Astrocyte of the cerebellum (primary cell): ENCODE measurements at regions not wholly inside any gene's neighbourhood (a gene's known extent, or its start where the extent isn't known, plus 50 kb on each side); places are given as distances from the start of the nearest gene placed in this dataset.

Source experiments
- DNase-seq: peaks from one replicate; pipeline ENCODE4 v3.0.0-alpha.2; 2011; ENCODE audit warnings: low read depth
- H3K4me3 ChIP-seq: 2 replicates; pipeline ENCODE4 v1.5.1; 2011; ENCODE audit warnings: mild to moderate bottlenecking, low read depth, low read length, moderate library complexity
- in situ Hi-C: cut with HindIII; loops from 2 replicates; pipeline ENCODE4 v1.10.0; 2017; ENCODE audit warnings: low sequenced_read_pairs
- TF ChIP-seq, protein P1 (sequence below): IDR thresholded peaks from 2 replicates; pipeline ENCODE4 v1.5.1; 2012; ENCODE audit warnings: low read length, low read depth, moderate library complexity, mild to moderate bottlenecking; ENCODE audit errors: missing control alignments

GRCh38 chr17:14873540-14873939 lies 391.6 kb downstream of the PMP22 start:
- TF ChIP-seq, protein P1, sequence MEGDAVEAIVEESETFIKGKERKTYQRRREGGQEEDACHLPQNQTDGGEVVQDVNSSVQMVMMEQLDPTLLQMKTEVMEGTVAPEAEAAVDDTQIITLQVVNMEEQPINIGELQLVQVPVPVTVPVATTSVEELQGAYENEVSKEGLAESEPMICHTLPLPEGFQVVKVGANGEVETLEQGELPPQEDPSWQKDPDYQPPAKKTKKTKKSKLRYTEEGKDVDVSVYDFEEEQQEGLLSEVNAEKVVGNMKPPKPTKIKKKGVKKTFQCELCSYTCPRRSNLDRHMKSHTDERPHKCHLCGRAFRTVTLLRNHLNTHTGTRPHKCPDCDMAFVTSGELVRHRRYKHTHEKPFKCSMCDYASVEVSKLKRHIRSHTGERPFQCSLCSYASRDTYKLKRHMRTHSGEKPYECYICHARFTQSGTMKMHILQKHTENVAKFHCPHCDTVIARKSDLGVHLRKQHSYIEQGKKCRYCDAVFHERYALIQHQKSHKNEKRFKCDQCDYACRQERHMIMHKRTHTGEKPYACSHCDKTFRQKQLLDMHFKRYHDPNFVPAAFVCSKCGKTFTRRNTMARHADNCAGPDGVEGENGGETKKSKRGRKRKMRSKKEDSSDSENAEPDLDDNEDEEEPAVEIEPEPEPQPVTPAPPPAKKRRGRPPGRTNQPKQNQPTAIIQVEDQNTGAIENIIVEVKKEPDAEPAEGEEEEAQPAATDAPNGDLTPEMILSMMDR: no peak
- no peak for DNase-seq
- no peak overlapping the region for H3K4me3 ChIP-seq
- in situ Hi-C loops: no loop called here

DNA sequence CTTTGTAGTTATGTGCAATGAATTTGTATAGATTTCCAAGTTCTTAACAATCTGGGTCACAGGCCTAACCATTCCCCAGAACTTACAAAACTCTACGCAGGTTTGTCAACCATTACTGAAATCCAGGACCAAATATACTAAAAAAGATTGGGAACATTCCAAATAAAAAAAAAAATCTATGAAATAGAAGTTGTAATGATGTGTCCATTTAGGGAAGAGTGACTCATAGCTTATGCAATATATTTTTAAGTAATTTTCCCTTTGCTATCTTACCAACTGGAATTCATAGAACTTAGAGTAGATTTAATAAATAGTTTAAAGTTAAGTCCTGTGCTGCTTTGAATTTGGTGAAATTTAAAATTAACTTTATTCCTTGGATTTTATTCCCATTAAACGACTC lies 393.2 kb downstream of the PMP22 start:
- TF ChIP-seq, protein P1: no peak
- in situ Hi-C loops: no loop called here
- H3K4me3 ChIP-seq: no peak overlapping the region
- no peak for DNase-seq

GRCh38 chr17:14866266-14866665 lies 398.9 kb downstream of the PMP22 start:
- TF ChIP-seq, protein P1: no peak
- in situ Hi-C loops: no loop called here
- no peak for DNase-seq
- no peak overlapping the region for H3K4me3 ChIP-seq

DNA sequence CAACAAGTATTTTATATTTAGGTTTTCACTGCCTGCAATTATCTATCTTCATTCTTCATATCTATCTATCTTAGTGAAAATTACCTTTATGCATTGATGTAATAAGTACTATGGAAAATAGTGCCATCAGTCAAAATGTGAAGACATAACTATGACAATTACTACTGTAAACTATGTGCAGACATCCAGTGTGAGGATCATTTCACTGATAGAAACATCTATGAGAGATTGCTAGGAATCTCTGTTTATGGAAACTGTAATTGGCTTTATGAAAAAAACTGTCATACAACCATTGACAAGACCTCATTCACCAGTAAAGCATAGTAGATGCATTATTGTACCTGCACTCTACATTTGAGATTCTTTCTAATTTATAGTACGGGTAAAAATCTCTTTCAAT lies 401.0 kb downstream of the PMP22 start:
- DNase-seq: no peak
- TF ChIP-seq, protein P1: no peak
- H3K4me3 ChIP-seq: no peak overlapping the region
- in situ Hi-C loops: no loop called here

DNA sequence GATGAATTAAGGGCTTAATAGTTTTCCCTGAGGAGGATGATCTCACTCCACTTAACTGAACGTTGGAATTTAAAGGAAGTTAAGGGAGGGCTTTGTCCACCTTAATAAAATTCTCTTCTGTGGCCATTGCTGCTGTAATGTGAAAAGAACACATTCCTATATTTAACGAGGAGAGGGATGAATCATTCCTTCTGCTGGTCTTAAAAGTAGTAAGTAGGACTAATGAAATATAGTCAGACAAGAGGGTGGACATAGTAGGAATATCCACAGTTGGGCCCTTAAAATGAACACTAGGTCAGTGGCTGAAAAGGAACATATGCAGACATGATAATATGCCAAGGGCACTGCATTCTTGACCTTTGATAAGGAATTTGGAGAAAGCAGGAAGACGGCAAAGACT lies 405.6 kb downstream of the PMP22 start:
- TF ChIP-seq, protein P1: no peak
- in situ Hi-C loops: no loop called here
- DNase-seq: no peak
- H3K4me3 ChIP-seq: no peak overlapping the region

- in situ Hi-C loops: no loop called here
- TF ChIP-seq, protein P1: no peak
- no peak for DNase-seq
- H3K4me3 ChIP-seq: no peak overlapping the region
Observed at GRCh38 chr17:14856176-14856575, 408.9 kb downstream of the PMP22 start.

DNA sequence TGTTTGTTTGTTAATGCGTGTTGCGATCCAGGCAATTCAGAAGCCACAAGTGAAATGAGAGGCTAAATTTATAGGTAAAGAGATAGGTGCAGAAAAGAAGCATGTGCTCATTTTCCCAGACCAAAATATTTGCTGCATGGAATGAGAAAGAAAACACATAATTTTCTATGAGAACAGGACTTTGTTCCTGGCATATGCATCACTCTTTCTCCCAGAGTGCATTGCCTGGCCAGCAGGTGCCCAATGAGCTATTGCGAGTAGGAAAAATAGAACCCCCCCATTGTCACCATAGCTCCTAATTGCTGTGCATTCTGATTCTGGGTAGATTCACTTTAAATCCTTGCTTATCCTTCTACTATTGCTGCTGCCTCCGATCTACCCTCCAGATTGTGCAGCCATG lies 410.4 kb downstream of the PMP22 start:
- no peak overlapping the region for H3K4me3 ChIP-seq
- TF ChIP-seq, protein P1: no peak
- DNase-seq: no peak

More for the DNA sequence above, 410.4 kb downstream of the PMP22 start:
- in situ Hi-C loops: no loop called here
